Heart left ventricle (tissue), 16 donors: ENCODE measurements at regions not wholly inside any gene's neighbourhood (a gene's known extent, or its start where the extent isn't known, plus 50 kb on each side); places are given as distances from the start of the nearest gene placed in this dataset.

Experiments
- ATAC-seq, 4 donors: fragments of 200-7000 bp; cut with Tn5 transposase; one replicate each; pipeline ENCODE4 v1.9.1; 2020 to 2022; ENCODE audit warnings: moderate library complexity in 4 of 4, mild to moderate bottlenecking in 3 of 4, moderate number of reproducible peaks in 1 of 4
- DNase-seq, 5 donors: peaks; one replicate each; pipeline ENCODE4 v3.0.0-alpha.2; 2020
- H3K27ac ChIP-seq, 12 donors: fragments of 200-600 bp; sonication (generic) in 4 of 12; one replicate each; pipeline versions ENCODE4 v1.5.0 to v1.8.0; 2016 to 2022; ENCODE audit warnings: mild to moderate bottlenecking in 2 of 12
- H3K27me3 ChIP-seq, 9 donors: fragments of 200-600 bp; sonication (generic) in 2 of 9; one replicate each; pipeline versions ENCODE4 v1.5.1 to v1.8.0; 2016 to 2022; ENCODE audit warnings: mild to moderate bottlenecking in 3 of 9
- H3K36me3 ChIP-seq, 9 donors: fragments of 200-600 bp; sonication (generic) in 2 of 9; one replicate each; pipeline versions ENCODE4 v1.5.0 to v1.8.0; 2018 to 2022; ENCODE audit warnings: mild to moderate bottlenecking in 2 of 9
- H3K4me1 ChIP-seq, 12 donors: fragments of 200-600 bp; sonication (generic) in 4 of 12; one replicate each; pipeline versions ENCODE4 v1.5.0 to v1.8.0; 2016 to 2022; ENCODE audit warnings: mild to moderate bottlenecking in 3 of 12
- H3K4me3 ChIP-seq, 12 donors: fragments of 200-600 bp; sonication (generic) in 4 of 12; one replicate each; pipeline versions ENCODE4 v1.5.0 to v1.8.0; 2017 to 2022; ENCODE audit warnings: mild to moderate bottlenecking in 9 of 12, moderate library complexity in 4 of 12
- H3K9me3 ChIP-seq, 12 donors: fragments of 200-600 bp; sonication (generic) in 4 of 12; one replicate each; pipeline versions ENCODE4 v1.5.0 to v1.8.0; 2016 to 2022; ENCODE audit warnings: mild to moderate bottlenecking in 1 of 12
- CTCF ChIP-seq, 12 donors: fragments of 200-600 bp; sonication (generic) in 4 of 12; IDR thresholded peaks; one replicate each; pipeline versions ENCODE4 v1.5.0 to v1.8.0; 2018 to 2022; ENCODE audit warnings: antibody characterized with exemption in 12 of 12, mild to moderate bottlenecking in 5 of 12
- POLR2A ChIP-seq, 2 donors: fragments of 450-650 bp; IDR thresholded peaks; one replicate each; pipeline ENCODE4 v1.6.1; 2017; ENCODE audit warnings: antibody characterized with exemption in 2 of 2, mild to moderate bottlenecking in 2 of 2, moderate library complexity in 2 of 2
- WGBS, 4 donors: extraction: QIAGEN DNeasy Blood & Tissue Kit in 2 of 4; methylation state at CpG; one replicate each; pipeline versions ENCODE4 v1.1.5 to v1.1.7; 2013 to 2018; 5-methylcytosine and 5-hydroxymethylcytosine counted together
- intact Hi-C, 10 donors: fragments of 100-400 bp; cut with DNase I; formaldehyde crosslinking; loops; one replicate each; pipeline versions ENCODE4 v1.11.1 to v1.14.2; 2022
- donor health status: ischemic (EF 13 %, LVEDD 7.1; RV severe dilation, severe dysfunction).
- donor health status: healthy with polysubstance abuse.
- donor health status: DM: no; HTN: yes; CAD: no.
- donor health status: DM: no; HTN: no; CAD: no.
- donor health status: ischemic (EF 25% LVEDD 6.9; RV normal size, moderate dysfunction).
- donor health status: ischemic (EF 25% LVEDD 5.7; RV mildly dilated, moderate dysfunction).
- donor health status: healthy.
- donor health status: DM: yes; HTN: yes; CAD: no.
- donor health status: ischemic (EF 35%, LVEDD 5.7; RV mildly dilated, moderate dysfunction).
- donor health status: nonischemic (EF 11% LVEDD 7.7; RV severe dilation, severe dysfunction).
- donor health status: DM: yes; HTN: yes; CAD: no.
- donor health status: PGD.
- donor health status: ischemic (EF 29% LVEDD 5.4; RV normal size, mild dysfunction).
- donor health status: nonischemic (EF 23%, LVEDD 6.1; RV moderate dilation, normal function).

GRCh38 chr6:145080651-145081050 lies 654.7 kb downstream of the EPM2A start:
- DNase-seq: no peak
- Histone ChIP-seq H3K4me1 (no peaks in the 10 kb centered on the region), H3K36me3 (no peaks in the 10 kb centered on the region), H3K27me3 (no peaks in the 10 kb centered on the region), H3K4me3 (no peak overlapping the region), H3K27ac (no peak overlapping the region), H3K9me3 (peaks cover 0 to 8% (median 0%) of the 10 kb centered on the region in 12 donors)
- TF ChIP-seq POLR2A (IDR thresholded peaks at IDR 0.05) (no peak), CTCF (IDR thresholded peaks at IDR 0.05) (no peak)
- ATAC-seq: no peak
- WGBS, 4 donors: 71 to 87% (median 75%) methylated on average over 2 of the region's 2 CpGs
- intact Hi-C loops: no loop called here

- intact Hi-C loops: no loop called here
- no peaks in the 10 kb centered on the region for H3K27me3 ChIP-seq
- no peak for TF ChIP-seq CTCF (IDR thresholded peaks at IDR 0.05)
- TF ChIP-seq POLR2A (IDR thresholded peaks at IDR 0.05): no peak
- no peak overlapping the region for H3K4me3 ChIP-seq
- WGBS, 4 donors: 93 to 99% (median 95%) methylated on average over 2 of the region's 2 CpGs
- ATAC-seq: no peak
- no peak overlapping the region for H3K27ac ChIP-seq
- H3K4me1 ChIP-seq: no peaks in the 10 kb centered on the region
- H3K9me3 ChIP-seq: peaks cover 0 to 2% (median 0%) of the 10 kb centered on the region in 12 donors
- H3K36me3 ChIP-seq: no peaks in the 10 kb centered on the region
- DNase-seq: no peak
Measured at GRCh38 chr6:145081677-145082076, 653.6 kb downstream of the EPM2A start.

- no peaks in the 10 kb centered on the region for H3K4me1 ChIP-seq
- WGBS, 4 donors: 77 to 92% (median 90%) methylated on average over 4 of the region's 4 CpGs
- no peak for ATAC-seq
Measured at GRCh38 chr6:145082359-145082758, 653.0 kb downstream of the EPM2A start.

GRCh38 chr6:145086197-145086596 lies 649.1 kb downstream of the EPM2A start:
- WGBS, 4 donors: 47 to 53% (median 50%) methylated on average over 3 of the region's 3 CpGs
- Histone ChIP-seq H3K4me1 (no peaks in the 10 kb centered on the region), H3K27ac (no peak overlapping the region), H3K36me3 (no peaks in the 10 kb centered on the region), H3K27me3 (no peaks in the 10 kb centered on the region), H3K9me3 (no peaks in the 10 kb centered on the region), H3K4me3 (no peak overlapping the region)
- ATAC-seq (peak in 1 of 4 donors; percentile 56), DNase-seq (peak in 2 of 5 donors; percentile 8 to 29)
- intact Hi-C loops: no loop called here
- no peak for TF ChIP-seq POLR2A (IDR thresholded peaks at IDR 0.05)
- TF ChIP-seq CTCF (IDR thresholded peaks at IDR 0.05): no peak

More at GRCh38 chr6:145082359-145082758, 653.0 kb downstream of the EPM2A start:
- H3K4me3 ChIP-seq: no peak overlapping the region
- DNase-seq: no peak
- intact Hi-C loops: no loop called here
- H3K27me3 ChIP-seq: no peaks in the 10 kb centered on the region
- TF ChIP-seq CTCF (IDR thresholded peaks at IDR 0.05): no peak
- no peak for TF ChIP-seq POLR2A (IDR thresholded peaks at IDR 0.05)
- H3K9me3 ChIP-seq: no peaks in the 10 kb centered on the region
- no peaks in the 10 kb centered on the region for H3K36me3 ChIP-seq
- no peak overlapping the region for H3K27ac ChIP-seq
